CD4-positive, alpha-beta T cell (primary cell): ENCODE measurements at regions not wholly inside any gene's neighbourhood (a gene's known extent, or its start where the extent isn't known, plus 50 kb on each side); places are given as distances from the start of the nearest gene placed in this dataset.

Source experiments
- ATAC-seq: fragments of 200-7000 bp; cut with Tn5 transposase; one replicate; pipeline ENCODE4 v1.10.0; 2022; ENCODE audit warnings: mild to moderate bottlenecking; ENCODE audit not compliant: poor library complexity
- CTCF ChIA-PET: fragments of 350-600 bp; sonication (Branson Sonifier 250); formaldehyde crosslinking; loops from one replicate; lab custom pipeline; 2021; ENCODE audit warnings: antibody characterized with exemption, inconsistent platforms; lab: Charles Lee
- POLR2A ChIA-PET: fragments of 350-600 bp; sonication (Branson Sonifier 250); formaldehyde crosslinking; loops from one replicate; lab custom pipeline; 2021; ENCODE audit warnings: antibody characterized with exemption, inconsistent platforms; lab: Charles Lee
- DNase-seq, 14 experiments: peaks; one replicate each; pipeline ENCODE4 v3.0.0-alpha.2; 2013 to 2020; ENCODE audit warnings: mixed read lengths in 2 of 14
- H3K27ac ChIP-seq, 2 donors: one replicate each; pipeline versions ENCODE4 v1.5.1 to v1.7.0; 2013; ENCODE audit warnings: low read length in 2 of 2, low read depth in 1 of 2, mild to moderate bottlenecking in 1 of 2
- H3K27me3 ChIP-seq, 2 experiments: 1 replicate in 1 of 2; 2 replicates in 1 of 2; pipeline versions ENCODE4 v1.6.1 to v1.7.0; 2013; ENCODE audit warnings: low read length in 2 of 2, control low read depth in 1 of 2, mild to moderate bottlenecking in 1 of 2, moderate library complexity in 1 of 2; ENCODE audit not compliant: insufficient read depth in 2 of 2, control insufficient read depth in 1 of 2
- H3K36me3 ChIP-seq: one replicate; pipeline ENCODE4 v1.6.1; 2013; ENCODE audit warnings: low read length, control low read depth; ENCODE audit not compliant: insufficient read depth
- H3K4me1 ChIP-seq: one replicate; pipeline ENCODE4 v1.6.1; 2013; ENCODE audit warnings: low read length, control low read depth; ENCODE audit not compliant: insufficient read depth
- H3K4me3 ChIP-seq: one replicate; pipeline ENCODE4 v1.5.1; 2013; ENCODE audit warnings: mild to moderate bottlenecking, low read length, moderate library complexity
- H3K9me3 ChIP-seq, 2 experiments: 1 replicate in 1 of 2; 2 replicates in 1 of 2; pipeline versions ENCODE4 v1.6.1 to v1.7.0; 2013; ENCODE audit warnings: low read length in 2 of 2, mild to moderate bottlenecking in 2 of 2, control low read depth in 1 of 2, moderate library complexity in 1 of 2; ENCODE audit not compliant: control insufficient read depth in 1 of 2, insufficient read depth in 1 of 2
- H3K27ac Mint-ChIP-seq: one replicate; pipeline ENCODE4 v1.8.0; 2020; ENCODE audit warnings: mixed read lengths
- H3K27me3 Mint-ChIP-seq: one replicate; pipeline ENCODE4 v1.8.0; 2021; ENCODE audit warnings: mixed read lengths
- H3K36me3 Mint-ChIP-seq: one replicate; pipeline ENCODE4 v1.8.0; 2021; ENCODE audit warnings: low read depth, mixed read lengths
- H3K4me1 Mint-ChIP-seq: one replicate; pipeline ENCODE4 v1.8.0; 2021; ENCODE audit warnings: low read depth, mixed read lengths
- H3K4me3 Mint-ChIP-seq: one replicate; pipeline ENCODE4 v1.8.0; 2020; ENCODE audit warnings: mild to moderate bottlenecking, mixed read lengths
- H3K9me3 Mint-ChIP-seq: one replicate; pipeline ENCODE4 v1.8.0; 2020; ENCODE audit warnings: mixed read lengths
- intact Hi-C, 2 experiments: fragments of 100-400 bp; cut with DNase I in 1 of 2; cut with micrococcal nuclease in 1 of 2; formaldehyde crosslinking; loops; one replicate each; pipeline versions ENCODE4 v1.15.1 to v1.9.0; 2023 to 2025; cut with DNase I, micrococcal nuclease
- TF ChIP-seq, protein P1 (sequence below): fragments of 200-600 bp; IDR thresholded peaks from one replicate; pipeline ENCODE4 v1.8.0; 2022; ENCODE audit warnings: antibody characterized with exemption, mild to moderate bottlenecking

DNA sequence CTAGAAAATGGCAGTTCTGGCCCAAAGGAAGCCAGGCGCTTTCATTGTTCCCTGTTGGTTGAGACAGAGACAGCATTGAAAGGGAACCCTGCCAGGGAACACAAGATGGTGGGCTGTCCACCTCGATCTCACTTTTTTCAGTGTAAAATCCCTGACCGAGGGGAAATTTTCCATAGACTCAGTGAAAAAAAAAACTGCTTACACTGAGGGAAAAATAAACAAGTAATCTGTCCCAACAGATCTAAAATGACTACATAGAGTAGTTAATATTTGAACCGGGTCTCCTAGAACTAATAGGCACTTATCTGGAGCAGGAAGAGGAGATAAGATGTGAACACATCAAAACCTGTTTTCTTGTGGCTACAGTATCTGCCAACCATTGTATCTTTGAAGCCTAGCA lies 763.4 kb upstream of the GOLIM4 start:
- ChIA-PET CTCF (no interaction called here), POLR2A (no interaction called here)
- TF ChIP-seq, protein P1, sequence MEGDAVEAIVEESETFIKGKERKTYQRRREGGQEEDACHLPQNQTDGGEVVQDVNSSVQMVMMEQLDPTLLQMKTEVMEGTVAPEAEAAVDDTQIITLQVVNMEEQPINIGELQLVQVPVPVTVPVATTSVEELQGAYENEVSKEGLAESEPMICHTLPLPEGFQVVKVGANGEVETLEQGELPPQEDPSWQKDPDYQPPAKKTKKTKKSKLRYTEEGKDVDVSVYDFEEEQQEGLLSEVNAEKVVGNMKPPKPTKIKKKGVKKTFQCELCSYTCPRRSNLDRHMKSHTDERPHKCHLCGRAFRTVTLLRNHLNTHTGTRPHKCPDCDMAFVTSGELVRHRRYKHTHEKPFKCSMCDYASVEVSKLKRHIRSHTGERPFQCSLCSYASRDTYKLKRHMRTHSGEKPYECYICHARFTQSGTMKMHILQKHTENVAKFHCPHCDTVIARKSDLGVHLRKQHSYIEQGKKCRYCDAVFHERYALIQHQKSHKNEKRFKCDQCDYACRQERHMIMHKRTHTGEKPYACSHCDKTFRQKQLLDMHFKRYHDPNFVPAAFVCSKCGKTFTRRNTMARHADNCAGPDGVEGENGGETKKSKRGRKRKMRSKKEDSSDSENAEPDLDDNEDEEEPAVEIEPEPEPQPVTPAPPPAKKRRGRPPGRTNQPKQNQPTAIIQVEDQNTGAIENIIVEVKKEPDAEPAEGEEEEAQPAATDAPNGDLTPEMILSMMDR, result no peak
- no peak overlapping the region for H3K4me3 ChIP-seq
- no peaks in the 10 kb centered on the region for H3K27me3 ChIP-seq
- Mint-ChIP-seq H3K36me3 (no peaks in the 10 kb centered on the region), H3K27me3 (no peaks in the 10 kb centered on the region), H3K4me3 (no peak overlapping the region), H3K27ac (no peak overlapping the region), H3K9me3 (peaks cover 2% of the 10 kb centered on the region), H3K4me1 (no peaks in the 10 kb centered on the region)
- H3K36me3 ChIP-seq, result no peaks in the 10 kb centered on the region
- H3K9me3 ChIP-seq, result no peaks in the 10 kb centered on the region
- DNase-seq (no peak), ATAC-seq (no peak)
- H3K27ac ChIP-seq, result no peak overlapping the region
- H3K4me1 ChIP-seq, result no peaks in the 10 kb centered on the region
- intact Hi-C loops, result no loop called here

- Histone ChIP-seq H3K4me1 (no peaks in the 10 kb centered on the region), H3K9me3 (no peaks in the 10 kb centered on the region), H3K4me3 (no peak overlapping the region), H3K27ac (no peak overlapping the region), H3K36me3 (no peaks in the 10 kb centered on the region), H3K27me3 (no peaks in the 10 kb centered on the region)
- no peak for ATAC-seq
- ChIA-PET CTCF (no interaction called here), POLR2A (no interaction called here)
- Mint-ChIP-seq H3K27me3 (no peaks in the 10 kb centered on the region), H3K27ac (no peak overlapping the region), H3K9me3 (peaks cover 2% of the 10 kb centered on the region), H3K4me1 (no peaks in the 10 kb centered on the region), H3K4me3 (no peak overlapping the region), H3K36me3 (no peaks in the 10 kb centered on the region)
- TF ChIP-seq, protein P1, result no peak
- DNase-seq, result no peak
- intact Hi-C loops, result no loop called here
Measured at GRCh38 chr3:168858327-168858726, 762.6 kb upstream of the GOLIM4 start.

GRCh38 chr3:168850109-168850508 lies 754.4 kb upstream of the GOLIM4 start:
- H3K4me1 Mint-ChIP-seq, result no peaks in the 10 kb centered on the region
- H3K36me3 ChIP-seq, result no peaks in the 10 kb centered on the region
- POLR2A ChIA-PET, result no interaction called here

More at GRCh38 chr3:168850109-168850508, 754.4 kb upstream of the GOLIM4 start:
- DNase-seq, result no peak
- intact Hi-C loops, result no loop called here
- CTCF ChIA-PET, result no interaction called here
- H3K36me3 Mint-ChIP-seq, result no peaks in the 10 kb centered on the region
- no peak for ATAC-seq
- Histone ChIP-seq H3K27ac (no peak overlapping the region), H3K9me3 (no peaks in the 10 kb centered on the region), H3K4me1 (no peaks in the 10 kb centered on the region), H3K4me3 (no peak overlapping the region), H3K27me3 (no peaks in the 10 kb centered on the region)
- H3K27me3 Mint-ChIP-seq, result peaks cover 10% of the 10 kb centered on the region
- TF ChIP-seq, protein P1, result no peak
- no peak overlapping the region for H3K27ac Mint-ChIP-seq
- H3K9me3 Mint-ChIP-seq, result peaks cover 2% of the 10 kb centered on the region
- no peak overlapping the region for H3K4me3 Mint-ChIP-seq
